ENCODE measurements at regions not wholly inside any gene's neighbourhood (a gene's known extent, or its start where the extent isn't known, plus 50 kb on each side); places are given as distances from the start of the nearest gene placed in this dataset.

DNA sequence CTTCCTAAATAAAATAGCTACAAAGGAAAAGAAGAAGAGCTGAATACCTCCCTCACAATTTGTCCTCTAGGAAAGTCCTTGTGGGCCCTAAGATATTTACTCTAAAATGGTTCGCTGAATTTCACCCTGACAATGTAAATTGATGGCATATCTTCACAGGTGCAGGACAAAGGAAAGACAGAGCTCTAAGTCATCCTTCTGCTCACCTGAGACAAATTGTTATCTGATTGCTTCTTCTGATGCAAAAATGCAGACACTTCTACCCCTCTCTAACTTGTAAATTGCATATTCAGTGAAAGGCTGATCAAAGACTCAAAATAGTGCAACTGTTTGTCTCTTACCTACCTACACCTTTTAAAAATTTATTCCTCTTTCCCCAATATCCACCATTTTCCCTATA is 747.2 kb upstream of the PRR20A start:
- TF ChIP-seq, protein P1, sequence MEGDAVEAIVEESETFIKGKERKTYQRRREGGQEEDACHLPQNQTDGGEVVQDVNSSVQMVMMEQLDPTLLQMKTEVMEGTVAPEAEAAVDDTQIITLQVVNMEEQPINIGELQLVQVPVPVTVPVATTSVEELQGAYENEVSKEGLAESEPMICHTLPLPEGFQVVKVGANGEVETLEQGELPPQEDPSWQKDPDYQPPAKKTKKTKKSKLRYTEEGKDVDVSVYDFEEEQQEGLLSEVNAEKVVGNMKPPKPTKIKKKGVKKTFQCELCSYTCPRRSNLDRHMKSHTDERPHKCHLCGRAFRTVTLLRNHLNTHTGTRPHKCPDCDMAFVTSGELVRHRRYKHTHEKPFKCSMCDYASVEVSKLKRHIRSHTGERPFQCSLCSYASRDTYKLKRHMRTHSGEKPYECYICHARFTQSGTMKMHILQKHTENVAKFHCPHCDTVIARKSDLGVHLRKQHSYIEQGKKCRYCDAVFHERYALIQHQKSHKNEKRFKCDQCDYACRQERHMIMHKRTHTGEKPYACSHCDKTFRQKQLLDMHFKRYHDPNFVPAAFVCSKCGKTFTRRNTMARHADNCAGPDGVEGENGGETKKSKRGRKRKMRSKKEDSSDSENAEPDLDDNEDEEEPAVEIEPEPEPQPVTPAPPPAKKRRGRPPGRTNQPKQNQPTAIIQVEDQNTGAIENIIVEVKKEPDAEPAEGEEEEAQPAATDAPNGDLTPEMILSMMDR (IDR thresholded peaks at IDR 0.05), result no peak
- TF ChIP-seq POLR2A (IDR thresholded peaks at IDR 0.05), result no peak

Data from thyroid gland (tissue), 4 donors.